ENCODE measurements at regions not wholly inside any gene's neighbourhood (a gene's known extent, or its start where the extent isn't known, plus 50 kb on each side); places are given as distances from the start of the nearest gene placed in this dataset.

DNA sequence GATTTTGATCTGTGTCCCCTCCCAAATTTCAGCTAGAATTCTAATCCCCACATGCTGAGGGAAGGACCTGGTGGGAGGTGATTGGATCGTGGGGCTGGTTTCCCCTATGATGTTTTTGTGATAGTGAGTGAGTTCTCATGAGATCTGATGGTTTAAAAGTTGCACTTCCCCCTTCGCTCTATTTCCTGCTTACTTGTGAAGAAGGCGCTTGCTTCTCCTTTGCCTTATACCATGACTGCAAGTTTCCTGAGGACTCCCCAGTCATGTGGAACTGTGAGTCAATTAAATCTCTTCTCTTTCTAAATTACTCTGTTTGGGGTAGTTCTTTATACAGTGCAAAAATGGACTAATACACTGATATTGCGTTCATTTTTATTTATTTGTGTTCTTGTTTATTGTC is 636.8 kb upstream of the LINC00305 start:
- TF ChIP-seq, protein P1, sequence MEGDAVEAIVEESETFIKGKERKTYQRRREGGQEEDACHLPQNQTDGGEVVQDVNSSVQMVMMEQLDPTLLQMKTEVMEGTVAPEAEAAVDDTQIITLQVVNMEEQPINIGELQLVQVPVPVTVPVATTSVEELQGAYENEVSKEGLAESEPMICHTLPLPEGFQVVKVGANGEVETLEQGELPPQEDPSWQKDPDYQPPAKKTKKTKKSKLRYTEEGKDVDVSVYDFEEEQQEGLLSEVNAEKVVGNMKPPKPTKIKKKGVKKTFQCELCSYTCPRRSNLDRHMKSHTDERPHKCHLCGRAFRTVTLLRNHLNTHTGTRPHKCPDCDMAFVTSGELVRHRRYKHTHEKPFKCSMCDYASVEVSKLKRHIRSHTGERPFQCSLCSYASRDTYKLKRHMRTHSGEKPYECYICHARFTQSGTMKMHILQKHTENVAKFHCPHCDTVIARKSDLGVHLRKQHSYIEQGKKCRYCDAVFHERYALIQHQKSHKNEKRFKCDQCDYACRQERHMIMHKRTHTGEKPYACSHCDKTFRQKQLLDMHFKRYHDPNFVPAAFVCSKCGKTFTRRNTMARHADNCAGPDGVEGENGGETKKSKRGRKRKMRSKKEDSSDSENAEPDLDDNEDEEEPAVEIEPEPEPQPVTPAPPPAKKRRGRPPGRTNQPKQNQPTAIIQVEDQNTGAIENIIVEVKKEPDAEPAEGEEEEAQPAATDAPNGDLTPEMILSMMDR (optimal IDR thresholded peaks at IDR 0.05 in 1 of 3, IDR thresholded peaks at IDR 0.05 in 1 of 3, conservative IDR thresholded peaks at IDR 0.05 in 1 of 3; ENCODE audit: extremely low read depth in 1 of 3, insufficient read depth in 2 of 3, low read length in 3 of 3): no peak
- no peak for TF ChIP-seq EZH2 (IDR thresholded peaks at IDR 0.05; ENCODE audit: low read length)

All from keratinocyte (primary cell).